ENCODE measurements at regions not wholly inside any gene's neighbourhood (a gene's known extent, or its start where the extent isn't known, plus 50 kb on each side); places are given as distances from the start of the nearest gene placed in this dataset.

- Histone ChIP-seq H3K79me1 (ENCODE audit: insufficient read depth, low read depth, low read length, poor library complexity, severe bottlenecking) (no peaks in the 10 kb centered on the region), H2BK5ac (ENCODE audit: insufficient read length, low read length) (no peak overlapping the region), H3K79me2 (ENCODE audit: insufficient read depth, low read length) (no peaks in the 10 kb centered on the region), H2AFZ (ENCODE audit: low read length) (no peak overlapping the region), H3K4me1 (ENCODE audit: insufficient read depth, low read length) (no peaks in the 10 kb centered on the region; the same call in 1 of the 2 replicates), H4K5ac (ENCODE audit: insufficient read length, low read depth, low read length) (no peak overlapping the region), H3K23me2 (ENCODE audit: insufficient read length, low read depth, low read length, poor library complexity, severe bottlenecking) (no peaks in the 10 kb centered on the region), H3K14ac (ENCODE audit: insufficient read depth, low read length) (no peak overlapping the region), H3K56ac (ENCODE audit: insufficient read length, low read depth, low read length) (no peak overlapping the region), H3K9ac (ENCODE audit: extremely low read depth, insufficient read length, low read length) (no peak overlapping the region), H2BK12ac (ENCODE audit: insufficient read length, low read depth, low read length) (no peak overlapping the region), H4K8ac (replicated peaks; ENCODE audit: insufficient read length, low read depth, low read length) (no peak overlapping the region), H3K4me2 (ENCODE audit: insufficient read depth, insufficient read length, low read length) (no peak overlapping the region), H3K23ac (ENCODE audit: insufficient read length, low read depth, low read length) (no peak overlapping the region), H3K9me3 (ENCODE audit: control insufficient read depth, low read depth, low read length) (no peaks in the 10 kb centered on the region), H4K20me1 (ENCODE audit: control insufficient read depth, insufficient read depth, insufficient read length) (no peaks in the 10 kb centered on the region), H3K4ac (ENCODE audit: low read depth, low read length) (no peak overlapping the region), H2AK5ac (ENCODE audit: insufficient read length, low read length) (no peak overlapping the region), H2BK20ac (ENCODE audit: low read depth, low read length, poor library complexity, severe bottlenecking) (no peak overlapping the region), H4K91ac (ENCODE audit: insufficient read length, low read depth, low read length) (no peak overlapping the region), H3T11ph (ENCODE audit: low read length) (no peak overlapping the region), H3K27me3 (ENCODE audit: insufficient read depth, low read length) (no peaks in the 10 kb centered on the region), H3K18ac (ENCODE audit: insufficient read length, low read depth, low read length) (no peak overlapping the region), H3K27ac (ENCODE audit: insufficient read length, low read depth, low read length) (no peak overlapping the region), H2BK120ac (ENCODE audit: low read depth, low read length, poor library complexity, severe bottlenecking) (no peak overlapping the region), H2BK15ac (ENCODE audit: low read depth, low read length) (no peak overlapping the region)
- H3K4me3 Mint-ChIP-seq = no peak overlapping the region
- H3K9me3 Mint-ChIP-seq = peaks cover 55 to 62% of the 10 kb centered on the region in 2 experiments
- 100% methylated on average over 1 of the region's 3 CpGs for WGBS (ENCODE audit: extremely low coverage, insufficient read length, low lambda C conversion rate)
- TF ChIP-seq CTCF (conservative IDR thresholded peaks at IDR 0.05) = no peak
- H3K27me3 Mint-ChIP-seq (ENCODE audit: low read depth) = peaks cover 3% of the 10 kb centered on the region
- DNase-seq = no peak
- no peak overlapping the region for H3K27ac Mint-ChIP-seq
- peaks cover 0 to 2% (median 2%) of the 10 kb centered on the region in 3 experiments; a peak in 3 of 7 replicates for H3K36me3 Mint-ChIP-seq (ENCODE audit: insufficient read depth in 1 of 3, low read depth in 3 of 3)
- H3K4me1 Mint-ChIP-seq = peaks cover 0 to 1% of the 10 kb centered on the region in 2 experiments; a peak in 1 of 4 replicates
These were observed 214.1 kb downstream of the BCOR start for GRCh38 chrX:39883666-39884065.

All from H9 (cell line).